ENCODE measurements at regions not wholly inside any gene's neighbourhood (a gene's known extent, or its start where the extent isn't known, plus 50 kb on each side); places are given as distances from the start of the nearest gene placed in this dataset.

DNA sequence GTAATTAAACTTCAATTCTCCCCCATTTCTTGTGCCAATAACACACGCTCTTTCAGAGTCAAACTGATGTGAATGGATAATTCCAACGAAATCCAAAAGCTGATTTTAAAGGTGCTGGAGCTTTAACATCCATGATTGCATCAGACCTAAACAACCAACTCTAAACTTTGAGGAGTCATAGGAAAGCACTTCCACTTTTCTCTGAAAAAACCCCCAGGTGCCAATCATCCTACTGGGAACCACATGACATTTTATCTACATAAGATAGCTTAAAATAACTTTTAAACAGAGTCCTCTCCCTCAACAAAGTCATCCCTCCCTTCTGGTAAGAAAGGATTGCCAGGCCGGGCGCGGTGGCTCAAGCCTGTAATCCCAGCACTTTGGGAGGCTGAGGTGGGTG, 167.7 kb upstream of the PDE10A start:
- no peak for DNase-seq

DNA sequence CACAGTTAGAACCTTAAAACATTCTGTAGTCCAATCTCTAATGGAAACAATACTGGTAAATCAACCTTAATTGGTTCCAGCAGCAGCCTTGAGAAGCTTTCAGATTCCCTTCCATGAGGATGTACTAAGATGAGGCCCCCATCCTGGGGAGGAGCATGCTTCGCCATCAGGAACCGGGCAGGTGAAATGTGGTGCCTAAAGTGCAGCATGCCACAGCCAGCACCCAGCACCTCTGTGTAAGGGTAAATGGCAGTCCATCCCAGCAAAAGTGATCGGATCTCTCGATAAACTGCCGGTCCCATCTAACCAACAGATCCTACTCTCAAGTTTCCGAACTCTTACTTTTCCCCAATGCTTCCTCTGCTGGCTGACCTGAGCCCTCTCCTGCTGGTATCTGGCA, 166.3 kb upstream of the PDE10A start:
- DNase-seq = no peak

DNA sequence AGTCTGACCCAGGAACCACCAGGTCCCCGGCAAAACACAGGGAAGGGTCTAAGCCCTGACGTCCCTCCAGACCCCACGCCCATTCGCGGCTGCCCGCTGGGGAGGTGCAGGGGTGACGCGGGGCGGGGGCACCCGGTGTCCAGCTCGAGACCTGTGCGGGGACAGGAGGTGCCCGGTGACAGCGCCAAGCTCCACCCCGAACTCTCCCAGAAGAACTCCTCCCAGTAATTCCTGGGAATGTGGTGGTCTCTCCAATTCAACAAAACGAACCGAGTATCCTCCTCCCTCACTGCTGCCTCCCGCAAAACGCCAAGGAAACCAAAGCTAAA, 164.1 kb upstream of the PDE10A start:
- DNase-seq = no peak

DNA sequence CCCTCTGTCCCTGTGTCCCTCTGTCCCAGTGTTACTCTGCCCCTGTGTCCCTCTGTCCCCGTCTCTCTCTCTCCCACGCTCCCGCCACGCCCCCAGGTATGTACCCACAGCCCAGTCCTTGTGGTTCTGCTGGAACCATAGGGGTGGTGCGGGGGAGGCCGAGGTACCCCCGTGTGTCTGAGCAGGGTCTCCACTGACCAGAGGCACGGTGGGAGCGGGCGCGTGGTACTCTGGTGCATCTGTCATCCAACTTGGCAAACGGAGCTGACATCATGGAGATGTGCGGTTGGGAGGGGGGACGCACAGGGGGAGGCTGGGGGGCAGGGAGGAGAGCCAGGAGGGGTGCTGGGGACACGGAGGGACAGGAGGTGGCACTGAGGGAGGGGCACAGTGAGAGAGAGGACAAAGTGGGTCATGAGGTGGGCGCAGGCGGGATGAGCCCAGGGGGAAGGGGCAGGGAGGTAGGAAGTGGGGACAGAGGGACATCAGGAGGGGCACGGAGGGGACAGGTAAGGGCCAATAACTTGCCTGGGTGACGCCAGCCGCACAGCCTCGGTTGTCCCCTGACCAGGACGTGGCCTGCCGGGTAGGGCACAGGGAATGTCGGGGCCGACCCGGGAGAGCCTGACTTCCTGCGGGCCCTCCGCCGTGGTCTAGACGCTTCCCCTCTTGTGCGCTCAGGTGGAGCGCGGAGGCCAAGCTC, 163.6 kb upstream of the PDE10A start:
- no peak for DNase-seq

DNA sequence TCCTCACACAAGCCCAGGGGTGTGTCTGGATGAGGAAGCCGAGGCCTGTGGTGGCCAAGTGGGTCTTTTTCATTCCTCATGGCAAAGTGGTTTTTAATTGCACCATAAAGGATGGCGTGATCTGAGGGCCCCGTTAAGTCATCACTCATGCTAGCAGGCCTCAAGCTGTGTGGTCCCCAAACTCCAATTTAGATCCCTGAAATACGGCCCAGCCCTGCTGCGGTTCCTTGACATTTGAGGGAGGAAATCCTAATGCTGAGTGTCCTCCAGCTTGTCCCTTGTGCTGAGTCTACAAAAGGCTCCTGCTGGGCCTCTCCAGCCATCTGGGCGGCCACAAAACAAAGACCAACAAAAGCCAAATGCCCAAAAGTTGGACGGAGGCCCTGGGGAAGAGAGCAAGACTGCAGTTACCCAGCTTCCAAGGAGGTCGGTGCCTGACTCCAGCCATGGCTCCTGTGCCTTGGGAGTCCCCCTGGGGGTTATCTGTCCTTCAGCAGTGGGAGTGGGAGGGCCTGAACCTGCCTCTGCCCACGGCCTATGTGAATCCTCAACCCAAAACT, 162.3 kb upstream of the PDE10A start:
- no peak for DNase-seq

DNA sequence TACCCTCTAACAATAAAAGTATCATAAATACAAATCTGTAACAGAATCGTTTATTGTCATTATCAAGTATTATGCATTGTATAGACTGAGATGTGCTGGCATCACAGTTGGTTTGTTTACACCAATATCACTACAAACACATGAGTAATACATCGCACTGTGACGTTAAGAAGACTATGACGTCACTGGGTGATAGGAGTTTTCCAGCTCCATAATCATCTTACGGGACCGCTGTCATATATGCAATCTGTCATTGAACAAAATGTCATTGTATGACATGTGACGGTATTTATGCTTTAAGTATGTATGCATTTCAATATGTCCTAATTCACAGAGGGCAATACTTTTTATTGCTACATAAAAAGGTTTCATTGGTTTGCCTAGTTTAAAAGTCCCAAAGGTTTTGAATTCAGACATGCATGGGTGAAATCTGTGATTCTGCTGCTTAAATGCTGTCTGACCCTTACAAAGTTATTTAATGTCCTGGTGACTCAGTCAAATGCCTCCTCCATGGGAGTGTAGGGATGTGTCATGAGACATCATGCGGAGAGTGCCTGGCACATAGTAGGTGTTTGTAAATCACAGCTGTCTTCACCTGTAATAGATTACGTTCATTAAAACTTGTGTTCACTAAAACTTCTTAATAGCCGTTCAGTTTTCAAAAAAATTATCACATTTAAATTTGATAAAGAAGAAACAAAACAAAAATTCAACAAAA, 160.7 kb upstream of the PDE10A start:
- DNase-seq = no peak

DNA sequence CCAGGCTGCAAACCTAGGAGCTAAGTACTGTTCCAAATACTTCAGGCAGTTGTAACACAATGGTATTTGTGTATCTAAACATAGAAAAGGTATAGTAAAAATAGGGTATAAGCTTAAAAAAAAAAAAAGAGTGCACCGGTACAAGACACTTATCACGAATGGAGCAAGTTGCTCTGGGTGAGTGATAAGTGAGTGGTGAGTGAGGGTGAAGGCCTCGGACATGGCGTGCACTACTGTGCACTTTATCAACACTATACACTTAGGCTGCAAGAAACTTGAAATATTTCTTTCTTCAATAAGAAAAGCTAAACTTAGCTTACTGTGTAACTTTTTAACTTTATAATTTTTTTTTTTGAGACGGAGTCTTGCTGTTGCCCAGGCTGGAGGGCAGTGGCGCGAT, 159.5 kb upstream of the PDE10A start:
- no peak for DNase-seq

DNA sequence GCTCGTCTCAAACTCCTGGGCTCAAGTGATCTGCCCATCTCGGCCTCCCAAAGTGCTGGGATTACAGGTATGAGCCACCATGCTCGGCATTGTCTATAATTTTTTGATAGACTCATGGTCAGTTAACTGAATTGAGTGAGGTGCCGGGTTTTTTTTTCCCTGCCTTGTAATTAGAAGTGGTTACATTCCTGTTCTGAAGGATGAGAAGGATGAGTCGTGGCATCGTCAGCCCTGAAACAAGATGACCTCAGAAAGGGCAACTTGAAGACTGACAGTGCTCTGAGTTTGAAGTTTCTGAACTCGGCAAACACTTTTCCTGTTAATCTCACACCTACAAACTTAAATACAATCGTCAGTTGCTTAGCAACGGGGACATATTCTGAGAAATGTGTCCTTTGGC, 158.7 kb upstream of the PDE10A start:
- DNase-seq = no peak

DNA sequence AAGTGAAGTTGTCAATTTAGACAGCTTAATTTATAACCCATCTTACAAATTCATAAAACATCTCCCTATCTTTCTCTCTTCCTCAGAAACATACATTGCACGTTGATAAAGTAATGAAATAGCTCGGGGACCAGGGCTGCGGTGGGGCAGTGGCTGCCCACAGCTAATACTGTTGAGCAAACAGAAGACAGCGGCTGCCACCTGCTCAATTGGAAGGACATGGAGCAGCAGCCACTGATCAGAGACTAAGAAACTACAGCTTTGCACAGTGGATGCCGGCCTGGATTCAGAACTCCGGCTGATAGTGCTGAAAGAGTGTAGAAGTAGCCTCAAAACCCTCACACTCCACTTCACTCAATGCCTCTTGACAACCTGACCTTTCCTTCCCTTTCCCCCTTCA, 157.9 kb upstream of the PDE10A start:
- no peak for DNase-seq

DNA sequence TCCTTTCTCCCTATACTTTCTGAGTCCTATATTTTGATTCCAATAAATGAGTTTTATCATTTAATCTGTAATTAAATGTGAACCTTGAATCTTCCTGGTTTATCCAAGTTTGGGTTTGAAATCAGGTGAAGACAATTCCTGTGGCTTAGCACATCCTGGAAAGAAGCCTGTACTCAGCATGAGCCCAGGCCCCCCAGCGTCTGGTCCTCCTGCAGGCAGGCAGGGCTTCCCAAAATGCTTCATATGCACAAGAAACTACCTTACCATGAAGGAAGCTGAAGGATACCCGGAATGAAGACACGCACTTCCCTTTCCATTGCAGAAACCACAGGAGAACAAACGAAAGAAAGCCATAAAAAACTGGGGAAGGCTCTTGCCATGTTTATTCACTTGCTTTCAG, 157.4 kb upstream of the PDE10A start:
- DNase-seq = no peak

DNA sequence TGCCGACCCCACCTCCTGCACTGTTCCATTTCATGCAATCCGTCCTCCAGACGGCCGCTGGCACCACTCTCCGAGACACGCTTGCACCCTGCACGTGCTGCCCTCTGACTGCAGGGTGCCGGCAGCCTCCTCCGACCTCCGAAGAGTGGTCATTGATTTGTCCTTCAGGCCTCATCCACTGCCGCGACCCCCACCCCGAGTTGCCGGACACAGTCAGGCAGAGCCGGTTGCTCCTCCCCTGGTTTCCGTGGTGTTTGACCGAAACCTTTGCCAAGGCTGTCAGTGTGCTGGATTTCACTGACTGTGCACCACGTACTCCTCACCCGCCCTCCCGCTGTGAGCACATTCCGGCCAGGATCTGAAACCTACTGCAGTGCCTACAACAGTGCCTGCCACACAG, 156.4 kb upstream of the PDE10A start:
- DNase-seq = no peak

DNA sequence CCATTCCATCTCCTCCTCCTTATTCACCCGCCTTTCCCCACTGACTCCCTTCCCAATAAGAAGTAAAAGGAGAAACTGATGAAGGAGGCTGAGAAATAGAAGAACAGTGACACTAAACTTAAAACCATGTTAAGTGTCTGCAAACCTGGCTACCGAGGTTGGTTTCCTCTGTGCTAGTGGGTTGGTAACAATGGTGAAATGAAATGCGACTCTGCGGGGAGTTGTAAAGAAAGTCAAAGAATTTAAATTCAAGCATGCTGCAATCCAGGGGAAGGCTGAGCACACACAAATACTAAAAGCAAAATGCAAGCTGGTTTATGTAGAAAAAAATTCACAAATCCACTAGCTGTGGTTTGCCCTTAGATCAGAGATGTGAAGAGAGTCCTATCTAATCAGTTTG, 155.2 kb upstream of the PDE10A start:
- no peak for DNase-seq

DNA sequence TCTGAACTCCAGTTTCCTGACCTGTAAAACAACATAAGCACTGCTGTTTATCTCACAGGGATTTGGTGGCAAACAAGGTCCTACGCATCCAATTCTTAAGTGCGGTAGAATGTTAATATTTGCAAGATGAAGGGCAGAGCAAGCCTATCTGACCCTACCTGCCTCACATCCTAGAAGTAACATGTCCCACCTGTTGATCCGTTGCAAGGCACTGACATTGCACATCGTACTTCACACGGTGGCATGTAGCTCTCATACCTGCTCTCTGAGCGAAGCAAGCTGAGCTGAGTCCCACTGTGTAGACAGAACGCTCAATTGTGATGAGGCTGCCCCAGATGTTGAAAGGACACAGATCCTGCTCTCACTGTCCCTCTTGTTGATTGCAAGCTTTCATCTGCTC, 154.7 kb upstream of the PDE10A start:
- DNase-seq = no peak

DNA sequence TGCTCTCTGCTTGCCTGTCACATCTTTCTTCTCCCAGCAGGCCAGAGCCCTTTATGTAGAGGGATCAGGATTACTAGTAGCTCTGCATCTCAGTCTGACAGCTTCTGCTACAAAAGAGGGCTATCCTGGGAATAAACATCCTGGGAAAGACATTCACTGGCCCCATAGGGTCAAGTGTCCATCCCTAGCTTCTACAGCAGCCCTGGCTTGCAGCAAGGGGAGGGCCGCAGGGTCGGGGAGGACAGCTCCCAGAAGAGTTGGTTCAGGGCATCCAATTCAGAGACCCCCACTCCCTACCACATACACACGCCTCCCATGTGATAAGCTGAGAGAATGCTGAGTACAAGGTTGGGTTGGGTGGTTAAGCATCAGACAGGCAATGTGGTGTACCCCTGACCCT, 154.1 kb upstream of the PDE10A start:
- no peak for DNase-seq

DNA sequence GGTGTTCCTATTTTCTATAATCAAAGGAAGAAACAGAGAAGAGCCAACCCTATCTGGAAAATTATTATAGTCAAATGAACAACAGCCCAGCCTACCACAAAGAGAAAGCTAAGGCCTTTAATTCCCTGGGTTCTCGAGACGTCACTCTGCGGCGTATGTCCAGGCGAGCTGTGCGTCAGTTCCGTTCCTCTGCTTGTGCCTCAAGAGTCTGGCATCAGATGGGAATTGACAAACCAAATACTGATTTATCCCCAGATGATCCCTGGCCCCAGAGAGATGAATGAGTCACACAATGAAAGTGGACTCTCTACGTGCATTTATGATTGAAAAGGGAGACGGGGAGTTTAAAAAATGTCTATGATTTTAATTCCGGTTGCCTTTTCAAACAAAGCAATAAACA, 151.6 kb upstream of the PDE10A start:
- DNase-seq = no peak

DNA sequence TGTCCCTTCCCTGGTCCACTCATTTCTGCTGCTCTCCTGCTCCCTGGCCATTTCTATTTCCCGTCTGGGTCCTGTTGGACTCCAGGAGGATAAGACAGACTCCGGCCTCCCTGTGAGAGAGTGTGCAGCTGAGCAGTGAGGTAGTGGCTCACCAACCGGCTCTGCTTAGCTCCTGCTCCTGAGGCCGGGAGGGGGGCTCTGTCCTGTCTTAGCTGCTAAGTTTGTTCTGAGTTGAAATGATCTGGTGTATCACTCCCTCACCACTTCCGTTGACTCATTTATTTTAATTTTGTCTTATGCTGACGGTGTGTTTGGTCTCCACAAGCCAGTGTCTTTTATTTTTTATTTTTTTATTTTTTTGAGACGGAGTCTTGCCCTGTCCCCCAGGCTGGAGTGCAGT, 148.5 kb upstream of the PDE10A start:
- DNase-seq = no peak

DNA sequence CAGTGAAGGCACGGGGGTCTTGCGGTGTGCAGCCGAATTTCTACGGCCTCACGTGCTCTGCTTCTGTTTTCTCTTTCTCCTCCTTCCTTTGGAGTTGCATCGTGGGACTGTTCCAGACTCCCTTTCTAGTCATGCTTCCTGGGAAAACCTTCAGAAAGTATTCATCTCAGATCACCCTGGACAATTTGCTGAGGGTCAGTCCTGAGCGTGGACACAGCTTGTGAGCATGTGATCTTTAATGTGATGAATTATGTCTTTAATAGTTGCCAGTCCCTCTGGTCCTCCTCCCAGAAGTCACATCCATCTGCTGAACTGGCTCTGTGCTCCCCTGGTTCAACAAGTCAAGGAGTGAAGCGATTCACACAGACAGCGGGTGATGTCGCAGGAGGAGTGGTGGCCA, 145.0 kb upstream of the PDE10A start:
- DNase-seq = no peak

DNA sequence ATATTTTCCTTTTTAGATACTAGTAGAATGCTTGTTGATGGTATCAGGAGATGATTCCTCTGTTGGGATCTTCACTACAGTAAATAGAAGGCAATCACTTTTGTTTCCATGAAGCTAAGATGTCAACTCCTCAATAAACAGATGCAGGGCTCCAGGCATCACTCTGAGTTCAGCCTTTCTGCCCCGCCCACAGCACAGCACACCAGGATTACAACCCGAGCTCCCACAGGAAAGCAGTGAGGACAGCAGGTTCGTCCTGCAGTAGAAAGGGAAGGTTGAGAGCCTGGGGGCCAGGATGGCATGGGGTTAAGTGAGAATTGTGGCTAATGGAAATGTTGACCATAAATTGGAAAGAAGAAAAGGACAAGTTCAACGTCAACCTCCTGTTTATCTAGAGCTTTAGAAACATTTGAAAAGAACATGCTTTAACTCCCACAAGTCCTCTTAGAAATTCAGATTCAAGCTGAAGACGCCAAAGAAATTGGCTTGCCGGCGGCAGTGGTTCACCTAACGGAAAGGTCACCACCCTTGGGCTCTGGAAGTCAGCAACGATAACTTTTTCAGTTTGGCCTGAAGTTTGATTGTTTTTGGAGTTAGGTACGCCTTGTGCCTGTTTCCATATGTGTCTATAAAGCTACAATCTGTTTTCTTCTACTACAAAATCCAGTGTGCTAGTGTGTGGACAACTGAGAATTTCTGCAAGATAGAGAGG, 144.4 kb upstream of the PDE10A start:
- DNase-seq = no peak

DNA sequence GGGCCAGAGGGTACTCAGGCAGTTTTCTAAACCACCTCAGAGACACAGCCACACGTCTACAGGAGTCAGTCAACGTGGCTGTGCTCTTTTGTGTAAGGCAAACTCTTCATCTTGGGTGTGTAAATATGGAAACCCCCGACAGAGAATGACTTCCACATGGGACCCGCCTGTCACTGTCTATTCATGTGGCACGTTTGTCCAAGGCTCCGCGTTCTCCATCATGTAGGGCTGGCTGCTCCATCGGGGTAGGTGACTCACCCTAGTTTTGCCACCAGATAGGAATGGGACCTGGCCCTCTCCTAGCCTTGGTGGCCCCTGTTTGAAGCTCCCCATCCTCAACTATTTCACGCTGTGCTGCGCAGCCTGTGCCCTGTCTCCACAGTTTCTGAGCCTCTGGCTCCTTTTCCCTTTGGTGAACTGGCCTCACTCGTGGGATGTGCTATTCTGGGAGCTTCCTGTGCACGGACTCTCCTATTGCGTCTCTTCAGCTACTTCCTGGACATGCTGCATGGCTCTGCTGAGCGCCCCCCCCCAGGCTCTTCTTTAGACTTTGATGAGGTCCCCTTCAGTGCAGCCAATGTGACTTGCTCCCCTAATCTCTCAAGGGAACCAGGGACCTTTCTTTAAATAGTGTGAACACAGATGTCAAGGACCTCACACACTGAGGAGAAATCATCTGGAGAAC, 143.2 kb upstream of the PDE10A start:
- no peak for DNase-seq

DNA sequence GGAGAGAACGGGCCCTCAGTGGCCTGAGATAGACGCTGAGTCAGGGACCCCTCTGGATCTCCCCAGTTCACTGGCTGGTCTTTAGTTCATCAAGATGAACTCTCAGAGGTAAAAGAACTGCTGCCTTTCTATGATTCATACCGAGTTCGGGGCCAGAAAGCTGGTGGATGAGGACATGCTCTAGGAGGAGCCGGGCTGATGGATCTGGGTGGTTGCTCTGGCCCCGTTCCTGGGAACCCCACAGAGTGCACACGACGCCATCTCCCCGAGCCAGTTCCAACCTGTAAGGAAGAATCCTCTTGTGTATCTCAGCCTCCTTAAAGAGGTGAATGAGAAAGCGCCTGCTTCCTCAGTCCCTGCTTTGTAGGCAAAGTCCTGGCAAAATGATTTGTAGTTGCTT, 142.6 kb upstream of the PDE10A start:
- DNase-seq = no peak

DNA sequence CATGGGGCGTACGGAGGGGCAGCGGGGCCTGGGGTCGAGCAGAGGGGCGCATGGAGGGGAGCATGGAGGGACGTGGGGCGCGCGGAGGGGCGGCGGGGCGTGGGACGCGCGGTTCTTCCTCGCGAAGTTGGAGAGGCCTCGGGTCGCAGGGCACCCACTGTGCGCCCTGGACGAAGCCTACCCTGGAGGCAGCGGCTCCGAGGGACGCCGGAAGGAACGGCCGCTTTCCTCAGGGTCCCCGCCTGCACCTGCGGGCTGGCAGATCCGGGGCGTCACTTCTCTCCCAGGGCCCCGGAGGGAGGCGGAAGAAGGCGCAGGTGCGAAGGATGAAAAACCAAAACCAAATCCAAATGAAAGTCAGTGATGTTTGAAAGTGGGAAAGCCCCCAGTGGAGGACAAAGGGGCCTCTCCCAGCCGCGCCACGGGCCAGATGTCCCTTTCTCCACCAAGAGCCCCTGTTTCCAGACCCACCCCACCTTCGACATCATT, 142.1 kb upstream of the PDE10A start:
- no peak for DNase-seq
